SK-N-SH (cell line): ENCODE measurements at regions not wholly inside any gene's neighbourhood (a gene's known extent, or its start where the extent isn't known, plus 50 kb on each side); places are given as distances from the start of the nearest gene placed in this dataset.

Source experiments
- EP300 ChIP-seq, 2 experiments: IDR thresholded peaks; 2 replicates each; pipeline versions ENCODE4 v1.4.0 to v1.6.1; 2012; ENCODE audit warnings: borderline replicate concordance in 1 of 2, low read depth in 1 of 2, low read length in 1 of 2
- REST ChIP-seq: IDR thresholded peaks from 2 replicates; pipeline ENCODE4 v1.6.1; 2012; ENCODE audit warnings: mild to moderate bottlenecking, low read depth, low read length, moderate library complexity

- TF ChIP-seq EP300 (IDR thresholded peaks at IDR 0.05; ENCODE audit: borderline replicate concordance in 1 of 2, low read depth in 1 of 2, low read length in 1 of 2) (no peak), REST (no peak)
These were observed 312.9 kb downstream of the SAMD5 start for GRCh38 chr6:147821295-147821897.
